ENCODE measurements at regions not wholly inside any gene's neighbourhood (a gene's known extent, or its start where the extent isn't known, plus 50 kb on each side); places are given as distances from the start of the nearest gene placed in this dataset.
"Not testable (repeated sequence)": the region's sequence is repeated elsewhere in the genome, so short reads cannot be mapped to it uniquely, and the experiment has no call there.

DNA sequence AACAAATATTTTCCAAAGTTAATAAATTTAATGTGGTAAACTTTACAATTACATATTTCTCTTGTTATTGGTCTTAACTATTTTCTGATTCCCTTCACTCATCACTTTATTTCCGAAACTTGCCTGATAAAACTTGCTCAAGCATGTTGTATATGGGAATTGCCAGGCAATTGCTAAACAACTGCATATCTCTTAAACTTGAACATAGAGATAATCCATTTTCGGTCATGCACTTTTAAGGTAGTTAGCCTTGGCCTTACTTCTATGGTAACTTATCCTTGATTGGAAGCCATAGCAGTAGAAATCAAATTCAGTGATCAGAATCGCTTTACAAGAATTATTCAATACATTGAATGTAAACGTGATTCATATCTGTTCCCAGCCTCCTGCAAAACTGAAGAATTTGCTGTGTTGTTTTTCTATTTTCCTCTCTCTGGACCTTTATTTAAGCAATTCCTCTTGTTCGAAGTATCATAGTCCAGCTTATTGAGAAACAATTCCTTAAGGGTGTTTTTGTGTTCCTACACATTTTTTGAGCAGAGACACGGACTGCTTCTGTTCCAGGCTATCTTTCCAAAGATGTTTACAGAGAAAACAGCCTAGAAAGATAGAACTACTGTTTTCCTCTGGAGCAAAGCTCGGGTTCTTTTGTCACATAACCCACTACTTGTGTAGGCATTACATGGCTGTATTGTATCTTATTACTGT, 674.3 kb downstream of the IRS1 start:
- DNase-seq (ENCODE audit: low spot score): no peak

DNA sequence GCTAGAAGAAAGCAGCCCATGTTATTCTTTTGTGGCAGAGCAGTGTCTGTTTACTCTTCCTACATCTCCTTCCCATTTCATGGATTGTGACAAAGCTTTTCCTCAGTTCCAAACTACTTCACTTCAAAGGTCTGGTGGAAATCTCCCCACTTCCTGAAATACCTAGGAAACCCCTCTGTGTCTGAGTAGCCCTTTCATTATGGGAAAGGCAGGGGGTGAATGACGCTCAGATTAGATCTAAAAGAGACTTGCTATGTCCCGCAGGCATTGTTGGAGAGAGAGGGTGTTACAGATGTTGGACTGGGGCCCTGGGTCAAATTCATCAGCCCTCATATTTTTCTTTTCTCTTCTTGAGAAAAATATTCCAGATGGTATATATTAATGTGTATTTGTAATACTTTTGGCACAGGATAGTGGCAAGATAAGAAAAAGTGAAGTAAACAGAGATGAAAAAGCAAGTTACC, 675.0 kb downstream of the IRS1 start:
- no peak for DNase-seq (ENCODE audit: low spot score)

DNA sequence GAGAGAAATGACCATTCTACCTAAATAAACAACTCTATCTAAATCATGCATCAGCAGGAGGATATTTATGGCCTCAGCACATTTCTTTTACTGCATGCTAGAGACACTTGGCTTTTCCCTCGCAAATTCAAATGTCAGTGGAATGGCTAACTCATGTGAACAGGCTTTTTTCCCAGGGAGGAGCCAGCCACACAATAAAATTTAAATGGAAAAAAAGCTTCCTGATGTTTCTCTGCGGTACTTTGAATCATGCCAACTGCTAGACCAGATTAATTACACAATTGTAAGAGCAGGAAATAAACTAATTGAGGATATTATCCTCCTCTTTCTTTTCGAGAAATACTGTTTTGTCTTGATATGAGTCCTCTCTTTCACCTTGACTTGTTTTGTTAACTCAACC, 676.3 kb downstream of the IRS1 start:
- DNase-seq (ENCODE audit: low spot score): no peak

DNA sequence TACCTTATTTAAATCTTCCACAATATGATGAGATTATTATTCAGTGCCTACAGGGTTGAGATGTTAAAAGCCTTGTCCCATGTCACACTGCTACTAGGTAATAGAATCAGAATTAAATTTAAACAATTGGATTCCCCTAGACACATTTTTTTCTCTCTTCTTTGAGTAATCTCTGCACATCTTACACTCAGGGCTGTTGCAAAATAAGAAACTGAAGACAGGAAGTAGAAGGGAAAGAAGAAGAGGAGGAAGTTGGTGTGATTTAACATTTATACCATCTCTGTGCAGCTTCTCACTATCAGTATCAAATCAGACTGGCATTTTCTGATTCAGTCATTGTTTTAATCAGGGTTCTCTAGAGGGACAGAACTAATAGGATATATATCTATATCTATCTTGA, 677.6 kb downstream of the IRS1 start:
- DNase-seq (ENCODE audit: low spot score): no peak

DNA sequence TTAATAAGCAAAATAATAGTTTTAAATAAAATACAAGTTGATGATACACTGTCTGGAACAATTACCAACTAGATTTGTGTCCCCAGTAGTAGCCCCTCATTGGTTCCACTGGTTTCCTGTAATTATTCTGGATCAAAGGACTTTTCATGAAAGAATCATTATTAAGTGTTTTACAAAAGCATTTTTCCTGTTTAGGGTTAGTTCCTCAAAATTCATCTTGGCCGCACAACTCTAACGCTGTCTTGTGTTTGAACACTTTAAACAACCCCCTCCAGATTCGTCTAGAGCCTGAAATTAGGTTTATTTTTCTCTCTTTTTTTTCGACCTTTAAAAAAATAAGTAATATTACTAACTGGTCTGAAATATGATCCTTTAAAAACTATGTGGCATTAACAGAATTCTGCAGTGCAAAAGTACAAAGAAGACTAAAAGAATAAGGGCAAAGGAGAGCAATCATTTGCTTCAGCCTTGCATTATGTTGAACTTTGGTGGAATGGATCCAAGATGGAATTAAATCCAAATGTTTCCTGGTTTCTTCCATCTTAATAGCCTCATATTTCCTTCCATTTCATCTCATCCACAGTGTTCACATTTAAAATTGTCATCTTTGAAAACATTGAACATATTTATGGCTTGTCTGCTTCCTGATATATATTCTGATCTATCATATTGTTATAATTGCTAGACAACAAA, 678.4 kb downstream of the IRS1 start:
- no peak for DNase-seq (ENCODE audit: low spot score)

DNA sequence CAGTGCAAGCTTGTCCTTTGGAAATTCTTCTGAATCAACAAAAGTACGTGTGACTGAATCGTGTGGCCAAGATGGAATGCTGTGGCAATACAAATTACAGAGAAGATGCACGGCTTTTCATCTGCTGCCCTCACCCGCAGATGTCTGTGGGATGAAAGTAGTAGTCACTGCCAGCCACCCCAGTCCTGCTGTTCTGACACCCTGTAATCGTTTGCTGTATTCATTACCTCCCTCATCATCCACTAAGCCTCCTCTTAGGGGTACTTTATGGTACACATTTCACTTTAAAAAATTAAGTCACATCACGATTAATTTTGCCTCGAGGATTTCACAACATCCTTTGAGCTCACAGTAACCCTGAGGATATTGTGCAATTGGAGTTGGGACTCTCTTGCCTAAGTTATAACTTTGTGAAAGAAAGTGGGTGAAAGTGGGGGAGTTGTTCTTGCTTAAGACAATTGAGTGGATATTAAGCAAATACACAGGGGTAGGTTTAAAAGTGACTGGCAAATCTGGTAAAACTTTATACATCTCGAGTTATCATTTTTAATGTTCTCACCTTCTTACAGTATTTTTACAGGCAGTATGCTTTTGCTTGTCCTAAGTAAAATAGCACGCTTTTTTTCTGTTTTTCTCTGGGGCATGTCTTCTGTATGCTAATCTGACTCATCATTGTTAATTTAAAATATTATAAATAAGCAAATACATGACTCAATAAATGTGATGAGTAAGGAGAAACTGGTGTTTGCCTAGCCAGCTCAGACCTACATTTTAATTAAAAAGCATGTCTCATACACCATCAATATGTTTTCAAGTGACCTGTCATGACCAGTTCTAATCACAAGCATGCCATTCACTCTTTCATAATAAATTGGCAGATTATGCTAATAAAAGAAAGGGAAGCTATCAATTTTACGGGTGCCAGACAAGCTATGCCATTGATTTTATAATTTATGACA, 680.9 kb downstream of the IRS1 start:
- no peak for DNase-seq (ENCODE audit: low spot score)

DNA sequence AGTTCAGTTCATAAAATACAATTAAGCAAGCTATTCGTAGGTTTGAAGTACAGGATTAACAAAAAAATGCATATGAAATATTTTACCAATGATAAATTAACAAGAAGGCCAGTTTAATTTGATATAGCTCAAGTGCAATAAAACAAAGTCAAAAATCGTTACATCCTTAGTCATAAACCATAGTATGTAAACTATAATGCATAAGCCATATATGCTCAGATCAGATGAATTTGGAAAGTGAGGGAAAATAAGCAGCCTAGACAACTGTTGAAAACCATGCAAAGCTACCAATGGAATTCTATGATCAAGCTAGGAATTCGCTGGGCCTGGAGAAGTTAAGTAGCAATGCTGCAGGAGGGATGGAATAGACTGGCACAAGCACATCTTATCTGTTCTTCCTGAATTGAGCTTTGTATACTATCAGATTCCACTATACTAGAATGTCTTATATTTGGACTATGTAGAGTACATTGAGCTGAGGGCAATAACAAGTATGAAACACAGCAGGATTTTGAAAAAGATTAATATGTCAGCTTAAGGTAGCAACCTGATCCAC, 682.0 kb downstream of the IRS1 start:
- no peak for DNase-seq (ENCODE audit: low spot score)

DNA sequence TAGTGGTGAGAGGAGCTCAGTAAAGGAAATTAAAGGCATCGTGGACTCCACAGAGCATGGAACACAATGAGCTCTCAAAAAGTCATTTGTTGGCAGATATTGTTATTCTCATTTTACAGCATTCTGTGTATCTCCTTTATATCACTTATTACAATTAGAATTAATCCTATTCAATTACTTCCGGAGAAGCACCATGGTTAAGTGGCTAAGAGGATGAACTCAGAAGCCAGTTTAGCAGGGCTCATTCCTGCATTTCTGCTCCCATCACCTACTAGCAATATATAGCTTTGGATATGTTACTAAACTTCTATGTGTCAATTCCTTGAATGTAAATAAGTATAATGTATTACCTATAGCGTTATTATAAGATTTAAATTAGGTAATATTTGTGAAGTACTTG, 683.3 kb downstream of the IRS1 start:
- no peak for DNase-seq (ENCODE audit: low spot score)

DNA sequence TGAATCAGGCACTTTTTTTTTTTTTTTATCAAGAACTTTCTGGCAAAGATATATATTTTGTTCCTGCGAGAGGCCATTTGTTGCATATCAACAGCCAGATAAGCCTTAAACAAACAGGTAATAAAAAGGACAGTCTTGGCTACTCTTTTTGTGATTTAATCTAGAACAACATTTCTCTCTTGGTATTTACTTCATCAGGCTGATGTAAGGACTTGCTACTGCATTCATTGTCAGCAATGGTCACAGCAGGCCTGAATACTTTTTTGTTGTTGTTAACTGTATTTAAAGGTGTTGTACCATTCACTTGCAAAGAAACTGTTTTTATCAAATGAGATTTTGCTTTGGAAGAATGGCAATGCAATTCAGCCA, 683.8 kb downstream of the IRS1 start:
- no peak for DNase-seq (ENCODE audit: low spot score)

DNA sequence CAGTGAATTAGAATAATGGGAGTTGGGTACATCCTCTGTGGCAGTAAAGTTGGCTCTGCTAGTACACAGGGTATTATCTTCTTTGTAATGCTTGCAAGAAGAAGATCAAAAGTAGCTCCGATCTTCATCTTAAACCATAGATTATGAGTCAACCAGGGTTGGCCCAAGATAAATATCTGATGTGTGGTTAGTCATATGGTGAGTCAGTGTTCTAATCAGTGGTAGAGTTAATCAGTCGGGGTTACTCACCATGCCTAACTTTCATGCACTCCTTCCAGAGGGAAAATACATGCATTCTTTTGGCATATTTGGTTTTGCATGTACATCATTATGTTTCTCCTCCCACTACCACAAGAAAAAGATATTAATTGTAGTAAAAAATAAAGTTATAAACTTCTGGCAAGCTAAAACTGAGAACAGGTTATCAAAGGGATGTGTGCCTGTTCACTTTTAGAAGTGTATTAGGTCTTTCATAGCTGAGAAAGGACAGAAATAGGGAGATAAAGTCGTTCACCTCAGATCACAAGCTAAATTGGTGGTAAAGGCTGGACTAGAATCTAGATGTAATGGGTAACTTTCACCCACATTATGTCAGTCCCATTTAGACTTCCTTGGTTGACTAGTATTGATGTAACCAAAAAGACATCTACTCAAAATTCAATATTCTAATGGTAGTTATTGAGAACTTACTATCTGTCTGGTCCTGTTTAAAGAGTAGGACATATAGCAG, 684.4 kb downstream of the IRS1 start:
- no peak for DNase-seq (ENCODE audit: low spot score)

DNA sequence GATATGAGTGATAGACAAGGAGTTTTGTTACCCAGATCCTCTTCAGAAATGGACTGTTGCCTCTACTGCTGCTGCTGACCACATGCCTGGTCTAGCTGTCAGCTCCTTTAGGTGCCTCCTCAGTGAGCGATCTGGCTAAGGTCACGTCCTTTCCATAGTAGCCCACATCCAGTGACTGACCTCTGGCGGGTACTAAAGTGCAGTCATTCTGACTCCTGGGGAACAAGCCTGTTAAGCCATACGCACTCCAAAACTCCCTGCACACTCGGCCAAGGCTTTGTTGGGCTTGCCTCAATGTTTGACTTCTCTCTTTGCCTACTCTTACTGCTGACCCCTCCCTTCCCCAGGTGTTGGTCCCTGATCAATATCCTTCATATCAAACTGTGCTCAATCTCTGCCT, 685.2 kb downstream of the IRS1 start:
- no peak for DNase-seq (ENCODE audit: low spot score)

DNA sequence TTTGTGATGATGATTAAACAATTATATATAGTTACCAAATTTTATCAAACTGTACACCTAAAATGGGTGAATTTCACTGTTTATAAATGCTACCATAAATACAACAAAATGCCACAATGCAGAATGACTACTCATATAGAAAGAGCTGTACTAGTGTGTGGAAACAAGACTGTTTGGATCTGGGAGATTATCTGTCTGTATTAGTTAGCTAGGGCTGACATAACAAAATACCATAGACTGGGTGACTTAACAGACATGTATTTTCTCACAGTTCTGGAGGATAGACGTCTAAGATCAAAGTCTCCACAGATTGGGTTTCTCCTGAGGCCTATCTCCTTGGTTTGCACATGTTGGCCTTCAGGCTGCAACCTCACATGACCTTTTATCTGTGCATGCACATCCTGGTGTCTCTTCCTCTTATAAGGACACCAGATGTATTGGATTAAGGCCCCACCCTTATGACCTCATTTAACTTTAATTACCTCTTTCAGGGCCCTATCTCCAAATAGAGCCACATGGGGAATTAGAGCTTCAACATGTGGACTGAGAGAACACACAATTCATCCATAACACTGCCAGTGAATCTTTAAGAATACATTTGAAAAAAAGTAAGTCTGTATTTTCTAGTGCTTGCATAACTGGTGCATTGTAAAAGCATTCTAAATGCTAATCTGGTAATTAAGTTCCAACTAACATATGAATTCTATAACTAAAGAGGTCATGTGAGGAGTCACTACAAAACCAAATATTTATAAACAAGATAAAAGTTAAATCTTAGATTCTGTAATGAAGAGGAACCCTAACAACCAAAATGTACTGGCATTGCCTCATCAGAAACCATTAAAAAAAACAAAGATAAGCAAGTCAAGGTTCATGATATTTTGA, 699.6 kb downstream of the NYAP2 start:
- no peak for DNase-seq (ENCODE audit: low spot score)

DNA sequence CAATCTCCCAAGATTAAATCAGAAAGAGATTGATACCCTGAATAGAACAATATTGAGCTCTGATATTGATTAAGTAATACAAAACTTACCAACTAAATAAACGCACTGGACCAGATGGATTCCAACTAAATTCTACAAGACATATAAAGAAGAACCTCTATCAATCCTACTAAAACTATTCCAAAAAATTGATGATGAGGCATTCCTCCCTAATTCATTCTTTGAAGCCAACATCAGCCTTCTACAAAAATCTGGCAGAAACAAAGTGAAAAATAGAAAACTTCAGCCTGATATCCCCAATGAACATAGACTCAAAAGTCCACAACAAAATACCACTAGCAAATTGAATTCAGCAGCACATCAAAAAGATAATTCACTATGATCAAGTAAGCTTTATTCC, 695.5 kb downstream of the NYAP2 start:
- DNase-seq (ENCODE audit: low spot score): no peak

DNA sequence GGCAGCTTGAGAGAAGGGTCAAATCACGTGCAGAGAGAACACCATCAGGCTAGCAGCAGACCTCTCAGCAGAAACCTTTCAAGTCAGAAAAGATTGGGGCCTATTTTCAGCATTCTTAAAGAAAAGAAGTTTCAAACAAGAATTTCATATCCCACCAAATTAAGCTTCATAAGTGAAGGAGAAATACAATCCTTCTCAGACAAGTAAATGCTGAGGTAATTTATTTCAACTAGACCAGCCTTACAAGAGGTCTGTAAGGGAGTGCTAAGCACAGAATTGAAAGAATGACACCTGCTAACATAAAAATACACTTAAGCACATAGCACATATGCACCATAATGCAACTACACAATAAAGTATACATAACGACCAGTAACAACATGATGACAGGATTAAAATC, 693.9 kb downstream of the NYAP2 start:
- no peak for DNase-seq (ENCODE audit: low spot score)

DNA sequence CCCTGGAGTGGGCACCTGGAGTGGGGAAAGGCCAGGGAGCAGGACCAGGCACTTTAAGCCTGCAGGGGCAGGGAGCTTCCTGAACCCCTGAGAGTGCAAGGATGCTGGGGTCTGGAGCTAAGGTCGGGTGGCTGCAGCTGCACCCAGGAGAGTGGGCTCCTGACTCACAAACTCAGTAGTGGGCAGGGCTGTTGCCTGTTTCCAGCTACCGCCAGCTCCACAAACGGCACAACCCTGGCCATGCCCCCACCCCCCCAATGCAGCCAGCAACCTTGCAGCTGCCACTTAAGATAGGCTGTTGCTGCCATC, 688.8 kb downstream of the NYAP2 start:
- DNase-seq (ENCODE audit: low spot score): no peak

DNA sequence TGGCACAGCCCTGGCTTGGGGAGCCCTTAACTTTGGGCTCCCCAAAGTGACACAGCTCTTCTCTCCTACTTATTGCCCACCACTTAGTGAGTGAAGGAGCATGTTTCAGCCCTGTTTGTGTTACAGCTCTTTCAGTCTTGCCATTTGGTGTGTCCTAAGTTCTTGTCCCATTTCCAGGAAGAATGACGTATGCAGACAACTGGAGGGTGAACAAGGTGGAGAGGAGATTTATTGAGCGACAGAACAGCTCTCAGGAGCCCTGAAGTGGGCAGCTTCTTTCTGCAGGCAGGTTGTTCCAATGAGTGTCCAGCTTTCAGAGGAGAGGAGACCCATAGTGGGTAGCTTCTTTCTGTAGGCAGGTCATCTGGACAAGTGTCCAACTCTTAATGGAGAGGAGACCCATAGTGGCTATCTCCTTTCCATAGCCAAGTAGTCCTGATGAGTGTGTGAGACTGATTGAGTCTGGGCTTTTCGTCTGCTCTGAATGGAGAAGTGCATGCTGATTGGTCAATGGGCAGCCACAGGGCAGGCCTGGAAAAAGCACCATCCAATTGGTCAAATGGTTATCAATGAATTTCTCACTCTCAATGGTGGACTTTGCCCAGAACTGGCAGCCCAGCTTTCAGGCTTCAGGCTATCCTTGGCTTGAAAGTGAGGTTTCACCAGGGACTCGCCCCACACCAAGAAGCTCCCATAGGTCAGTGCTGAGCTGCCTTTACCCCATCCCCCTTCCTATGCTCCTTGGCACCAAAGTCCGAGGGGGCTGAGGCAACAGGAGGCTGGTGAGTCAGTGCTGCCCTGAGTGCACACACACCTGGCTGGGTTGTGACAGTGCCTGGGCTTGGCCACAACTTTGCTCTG, 688.2 kb downstream of the NYAP2 start:
- DNase-seq (ENCODE audit: low spot score): no peak

DNA sequence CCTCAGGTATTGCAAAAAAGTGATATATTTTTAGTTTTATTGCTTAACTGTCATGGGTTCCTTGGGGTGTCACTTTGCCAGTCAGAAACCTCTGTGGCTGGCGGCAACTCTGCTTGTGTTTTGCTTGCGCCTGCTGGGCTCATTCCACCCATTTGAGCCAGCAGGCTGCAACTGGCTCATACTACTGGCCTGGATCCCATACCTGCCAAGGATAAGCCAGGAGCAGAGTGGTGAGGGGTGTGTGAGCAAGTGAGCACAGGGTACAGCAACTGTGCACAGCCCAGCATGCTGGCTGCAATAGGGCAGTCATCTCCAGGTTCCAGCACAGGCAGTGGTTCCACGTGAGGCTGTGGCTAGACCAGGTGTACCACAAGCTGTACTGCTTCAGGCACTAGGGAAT, 687.5 kb downstream of the NYAP2 start:
- DNase-seq (ENCODE audit: low spot score): no peak

DNA sequence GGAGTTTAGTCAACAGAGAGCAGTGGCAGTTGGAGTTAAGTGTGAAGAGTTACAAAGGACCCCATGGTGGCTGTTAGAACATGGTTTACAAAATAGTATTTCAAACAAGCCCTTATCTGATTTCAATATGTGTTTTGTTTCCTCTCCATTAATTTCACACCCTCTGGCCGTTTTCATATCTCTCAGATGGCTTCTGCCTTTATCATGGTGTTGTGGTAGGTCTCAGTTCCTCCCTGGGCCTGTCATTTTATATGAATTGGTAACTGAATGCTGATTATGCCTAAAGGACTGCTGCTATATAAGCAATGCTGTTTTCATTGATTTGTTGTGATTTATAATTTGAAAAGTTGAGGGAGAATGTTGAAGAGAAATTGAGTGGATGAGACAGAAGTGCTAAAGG, 686.7 kb downstream of the NYAP2 start:
- DNase-seq (ENCODE audit: low spot score): no peak

DNA sequence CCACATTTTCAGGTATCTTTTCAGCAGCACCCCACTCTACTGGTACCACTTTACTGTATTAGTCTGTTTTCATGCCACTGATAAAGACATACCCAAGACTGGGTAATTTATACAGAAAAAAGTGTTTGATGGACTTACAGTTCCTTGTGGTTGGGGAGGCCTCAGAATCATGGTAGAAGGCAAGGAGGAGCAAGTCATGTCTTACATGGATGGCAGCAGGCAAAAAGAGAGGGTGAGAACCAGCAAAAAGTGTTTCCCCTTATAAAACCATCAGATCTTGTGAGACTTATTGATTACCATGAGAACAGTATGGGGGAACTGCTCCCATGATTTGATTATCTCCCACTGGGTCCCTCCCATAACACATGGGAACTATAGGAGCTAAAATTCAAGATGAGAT, 685.9 kb downstream of the NYAP2 start:
- not testable (repeated sequence) for DNase-seq (ENCODE audit: low spot score)

DNA sequence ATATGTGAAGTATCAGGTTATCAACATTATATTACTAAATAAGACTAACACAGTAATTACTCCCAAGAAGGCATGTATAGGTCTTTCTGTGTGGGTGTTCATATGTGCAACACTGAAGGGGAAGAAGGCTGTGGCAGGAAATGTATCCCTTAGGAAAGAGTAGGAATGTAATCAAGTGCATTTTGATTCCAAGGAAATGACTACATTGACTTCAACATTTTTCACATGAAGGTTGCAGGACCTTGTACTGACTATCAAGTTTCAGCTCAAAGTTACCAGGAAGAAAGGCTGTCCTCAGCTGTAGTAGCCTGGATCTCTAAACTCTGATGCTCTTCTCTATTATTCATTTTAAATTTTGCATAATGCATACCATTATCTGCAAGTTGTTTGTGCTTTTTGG, 680.8 kb downstream of the NYAP2 start:
- DNase-seq (ENCODE audit: low spot score): no peak

Data from hematopoietic multipotent progenitor cell treated with erythropoietin and hydrocortisone succinate and interleukin-3 and kit ligand, for 17 days (in vitro differentiated cells).